ENCODE measurements at regions not wholly inside any gene's neighbourhood (a gene's known extent, or its start where the extent isn't known, plus 50 kb on each side); places are given as distances from the start of the nearest gene placed in this dataset.
"Not testable (repeated sequence)": the region's sequence is repeated elsewhere in the genome, so short reads cannot be mapped to it uniquely, and the experiment has no call there.

- DNase-seq (ENCODE audit: low spot score): no peak
Measured at GRCh38 chr9:129317179-129318011, 139.3 kb upstream of the IER5L start.

- no peak for DNase-seq (ENCODE audit: low spot score)
Measured at GRCh38 chr9:129316281-129317030, 138.4 kb upstream of the IER5L start.

GRCh38 chr9:129313331-129313955 is 135.4 kb upstream of the IER5L start:
- DNase-seq (ENCODE audit: low spot score): no peak

- DNase-seq (ENCODE audit: low spot score): no peak
Measured at GRCh38 chr9:129312251-129313122, 134.4 kb upstream of the IER5L start.

- DNase-seq (ENCODE audit: low spot score): no peak
Measured at GRCh38 chr9:129311643-129312042, 133.6 kb upstream of the IER5L start.

GRCh38 chr9:129310666-129311350 is 132.7 kb upstream of the IER5L start:
- DNase-seq (ENCODE audit: low spot score): no peak

GRCh38 chr9:129309906-129310305 is 131.8 kb upstream of the IER5L start:
- no peak for DNase-seq (ENCODE audit: low spot score)

- DNase-seq (ENCODE audit: low spot score): no peak
Measured at GRCh38 chr9:129309041-129309430, 131.0 kb upstream of the IER5L start.

GRCh38 chr9:129307227-129307970 is 129.3 kb upstream of the IER5L start:
- DNase-seq (ENCODE audit: low spot score): no peak

- no peak for DNase-seq (ENCODE audit: low spot score)
Measured at GRCh38 chr9:129306318-129306973, 128.4 kb upstream of the IER5L start.

GRCh38 chr9:129305246-129305645 is 127.2 kb upstream of the IER5L start:
- no peak for DNase-seq (ENCODE audit: low spot score)

GRCh38 chr9:129301941-129302340 is 123.9 kb upstream of the IER5L start:
- no peak for DNase-seq (ENCODE audit: low spot score)

GRCh38 chr9:129296195-129296594 is 118.1 kb upstream of the IER5L start:
- not testable (repeated sequence) for DNase-seq (ENCODE audit: low spot score)

GRCh38 chr9:129291041-129291501 is 113.0 kb upstream of the IER5L start:
- DNase-seq (ENCODE audit: low spot score): no peak

- DNase-seq (ENCODE audit: low spot score): no peak
Measured at GRCh38 chr9:129290606-129291005, 112.5 kb upstream of the IER5L start.

- DNase-seq (ENCODE audit: low spot score): no peak
Measured at GRCh38 chr9:129289883-129290282, 111.8 kb upstream of the IER5L start.

GRCh38 chr9:129289131-129289731 is 111.2 kb upstream of the IER5L start:
- DNase-seq (ENCODE audit: low spot score): no peak

- no peak for DNase-seq (ENCODE audit: low spot score)
Measured at GRCh38 chr9:129287619-129288305, 109.7 kb upstream of the IER5L start.
